ENCODE measurements at regions not wholly inside any gene's neighbourhood (a gene's known extent, or its start where the extent isn't known, plus 50 kb on each side); places are given as distances from the start of the nearest gene placed in this dataset.

GRCh38 chr1:218112862-218113261 lies 172.2 kb upstream of the RRP15 start:
- H3K27ac ChIP-seq (ENCODE audit: low read depth, low read length, poor library complexity, severe bottlenecking), result no peak overlapping the region
- POLR2A ChIA-PET (ENCODE audit: low non-redundant PET), result no interaction called here
- H3K36me3 ChIP-seq (ENCODE audit: insufficient read depth, low read length, poor library complexity, severe bottlenecking), result no peaks in the 10 kb centered on the region
- intact Hi-C loops (cut with micrococcal nuclease; ENCODE audit: unreplicated experiment), result no loop called here
- no peaks in the 10 kb centered on the region for H3K4me1 ChIP-seq (ENCODE audit: insufficient read depth, low read length, poor library complexity, severe bottlenecking)
- H3K4me3 ChIP-seq (ENCODE audit: low read depth, low read length, poor library complexity, severe bottlenecking), result no peak overlapping the region
- no peak for DNase-seq (ENCODE audit: low spot score)
- CTCF ChIA-PET, result no interaction called here
- no TSS peak for BruUV-seq (replicated peaks)
- TF ChIP-seq CTCF (conservative IDR thresholded peaks at IDR 0.05; ENCODE audit: low read depth, low read length) (no peak), EZH2 (IDR thresholded peaks at IDR 0.05; ENCODE audit: borderline replicate concordance, low read depth, low read length, poor library complexity, severe bottlenecking) (no peak)
- H3K9me3 ChIP-seq (ENCODE audit: low read depth, low read length, poor library complexity, severe bottlenecking), result no peaks in the 10 kb centered on the region
- no peaks in the 10 kb centered on the region for H3K27me3 ChIP-seq (replicated peaks; ENCODE audit: insufficient read depth, low read depth, low read length, poor library complexity)

DNA sequence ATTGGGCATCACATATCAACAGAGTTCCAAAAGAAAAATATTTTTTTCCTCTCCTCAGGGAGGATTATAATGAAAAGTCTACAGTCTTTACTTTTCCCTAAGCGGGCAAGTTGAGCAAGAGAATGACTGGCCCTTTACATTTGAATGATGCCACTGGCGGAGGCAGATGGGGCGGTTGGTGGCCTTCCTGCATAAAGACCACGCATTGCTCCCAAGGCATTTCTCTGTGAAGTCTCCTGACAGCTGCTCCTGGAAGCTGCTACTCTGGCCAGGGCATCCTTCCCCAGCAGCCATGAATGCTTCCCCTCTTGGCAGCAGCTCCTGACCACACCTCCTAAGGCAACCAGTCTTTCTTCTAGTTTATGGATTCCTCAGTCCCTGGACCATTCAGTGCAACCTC lies 161.1 kb upstream of the RRP15 start:
- no peak for TF ChIP-seq EZH2 (IDR thresholded peaks at IDR 0.05; ENCODE audit: borderline replicate concordance, low read depth, low read length, poor library complexity, severe bottlenecking)
- no peak for TF ChIP-seq CTCF (conservative IDR thresholded peaks at IDR 0.05; ENCODE audit: low read depth, low read length)
- intact Hi-C loops (cut with micrococcal nuclease; ENCODE audit: unreplicated experiment), result no loop called here

DNA sequence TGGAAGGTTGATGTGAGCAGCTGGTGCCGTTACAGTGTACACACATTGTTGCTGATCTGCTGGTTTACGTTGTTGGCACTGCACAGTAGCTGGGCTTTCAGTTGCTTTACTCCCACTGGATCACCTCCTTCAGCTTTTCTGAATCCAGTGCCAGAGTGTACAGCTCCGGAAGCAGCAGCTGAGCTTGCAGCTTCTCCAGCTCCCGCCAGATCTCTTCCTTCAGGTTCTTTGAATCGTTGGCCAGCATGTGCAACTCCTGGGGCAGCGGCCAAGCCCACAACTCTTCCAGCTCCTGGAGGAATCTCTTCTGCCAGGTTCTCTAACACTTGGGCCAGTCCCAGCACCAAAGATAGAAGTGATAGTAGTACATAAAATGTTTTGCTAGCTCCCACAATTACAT lies 149.7 kb upstream of the RRP15 start:
- intact Hi-C loops (cut with micrococcal nuclease; ENCODE audit: unreplicated experiment), result no loop called here
- TF ChIP-seq CTCF (conservative IDR thresholded peaks at IDR 0.05; ENCODE audit: low read depth, low read length) (no peak), EZH2 (IDR thresholded peaks at IDR 0.05; ENCODE audit: borderline replicate concordance, low read depth, low read length, poor library complexity, severe bottlenecking) (no peak)

More for the DNA sequence above, 161.1 kb upstream of the RRP15 start:
- Histone ChIP-seq H3K4me3 (ENCODE audit: low read depth, low read length, poor library complexity, severe bottlenecking) (no peak overlapping the region), H3K4me1 (ENCODE audit: insufficient read depth, low read length, poor library complexity, severe bottlenecking) (no peaks in the 10 kb centered on the region), H3K27me3 (replicated peaks; ENCODE audit: insufficient read depth, low read depth, low read length, poor library complexity) (peaks cover 8% of the 10 kb centered on the region), H3K36me3 (ENCODE audit: insufficient read depth, low read length, poor library complexity, severe bottlenecking) (no peaks in the 10 kb centered on the region), H3K27ac (ENCODE audit: low read depth, low read length, poor library complexity, severe bottlenecking) (no peak overlapping the region), H3K9me3 (ENCODE audit: low read depth, low read length, poor library complexity, severe bottlenecking) (no peaks in the 10 kb centered on the region)
- ChIA-PET CTCF (no interaction called here), POLR2A (ENCODE audit: low non-redundant PET) (no interaction called here)
- no TSS peak for BruUV-seq (replicated peaks)
- DNase-seq (ENCODE audit: low spot score), result no peak

More for the DNA sequence above, 149.7 kb upstream of the RRP15 start:
- ChIA-PET CTCF (no interaction called here), POLR2A (ENCODE audit: low non-redundant PET) (no interaction called here)
- Histone ChIP-seq H3K9me3 (ENCODE audit: low read depth, low read length, poor library complexity, severe bottlenecking) (no peaks in the 10 kb centered on the region), H3K4me1 (ENCODE audit: insufficient read depth, low read length, poor library complexity, severe bottlenecking) (no peaks in the 10 kb centered on the region), H3K36me3 (ENCODE audit: insufficient read depth, low read length, poor library complexity, severe bottlenecking) (no peaks in the 10 kb centered on the region), H3K27me3 (replicated peaks; ENCODE audit: insufficient read depth, low read depth, low read length, poor library complexity) (peaks cover 9% of the 10 kb centered on the region), H3K27ac (ENCODE audit: low read depth, low read length, poor library complexity, severe bottlenecking) (no peak overlapping the region), H3K4me3 (ENCODE audit: low read depth, low read length, poor library complexity, severe bottlenecking) (no peak overlapping the region)
- BruUV-seq (replicated peaks), result no TSS peak
- DNase-seq (ENCODE audit: low spot score), result no peak

Measured in A673 (cell line).